Uterus (tissue), 2 donors: ENCODE measurements at regions not wholly inside any gene's neighbourhood (a gene's known extent, or its start where the extent isn't known, plus 50 kb on each side); places are given as distances from the start of the nearest gene placed in this dataset.

Experiments
- POLR2A ChIP-seq, 2 donors: fragments of 450-650 bp; IDR thresholded peaks; one replicate each; pipeline ENCODE4 v1.6.1; 2016; ENCODE audit warnings: antibody characterized with exemption in 2 of 2, mild to moderate bottlenecking in 1 of 2, moderate library complexity in 1 of 2
- TF ChIP-seq, protein P1 (sequence below), 4 experiments: fragments of 200-600 bp in 2 of 4; fragments of 450-650 bp in 2 of 4; sonication (generic) in 2 of 4; IDR thresholded peaks; one replicate each; pipeline ENCODE4 v1.5.1; 2016 to 2019; ENCODE audit warnings: antibody characterized with exemption in 4 of 4, mild to moderate bottlenecking in 2 of 4, moderate library complexity in 1 of 4

DNA sequence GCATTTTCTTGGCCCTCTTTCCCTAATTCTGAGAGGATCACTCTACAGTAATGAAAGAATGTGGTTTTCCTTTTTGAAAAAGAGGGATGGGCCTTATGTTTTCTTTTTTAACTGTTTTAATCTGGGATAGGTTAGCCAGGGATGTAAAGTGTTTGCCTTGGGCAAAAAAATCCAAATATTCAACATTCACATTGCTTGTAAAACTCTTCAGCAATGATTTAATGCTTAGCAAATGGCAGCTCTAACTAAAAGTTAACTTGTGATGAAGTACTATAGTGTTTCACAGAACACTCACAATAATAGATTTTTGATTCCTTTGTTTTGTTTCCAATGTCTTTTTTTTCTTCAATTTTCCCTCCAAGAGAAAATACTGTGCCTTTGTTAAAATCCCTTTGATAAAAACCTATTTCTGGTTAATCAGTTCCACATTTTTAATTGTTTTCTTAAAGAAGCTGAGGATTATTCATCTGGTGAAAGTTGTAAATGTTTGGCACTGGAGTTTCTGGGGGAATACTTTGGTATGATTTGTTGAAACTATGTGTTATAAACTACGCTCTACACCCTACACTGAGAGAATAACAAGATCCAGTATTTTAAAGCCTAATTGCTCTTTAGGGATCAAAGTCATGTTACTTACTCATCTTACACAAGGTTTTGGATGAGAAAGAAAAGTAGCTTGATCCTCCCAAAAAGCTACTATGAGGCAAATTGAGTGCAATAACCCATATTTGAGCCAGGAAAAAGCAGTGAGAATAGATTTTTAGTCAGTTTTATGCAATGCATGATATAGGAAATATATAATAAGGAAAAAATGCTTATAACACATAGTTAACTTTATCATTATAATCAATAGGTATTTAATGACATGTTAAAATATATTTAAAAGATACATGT is 335.8 kb downstream of the EPHA7 start:
- no peak for TF ChIP-seq POLR2A (IDR thresholded peaks at IDR 0.05)
- TF ChIP-seq, protein P1, sequence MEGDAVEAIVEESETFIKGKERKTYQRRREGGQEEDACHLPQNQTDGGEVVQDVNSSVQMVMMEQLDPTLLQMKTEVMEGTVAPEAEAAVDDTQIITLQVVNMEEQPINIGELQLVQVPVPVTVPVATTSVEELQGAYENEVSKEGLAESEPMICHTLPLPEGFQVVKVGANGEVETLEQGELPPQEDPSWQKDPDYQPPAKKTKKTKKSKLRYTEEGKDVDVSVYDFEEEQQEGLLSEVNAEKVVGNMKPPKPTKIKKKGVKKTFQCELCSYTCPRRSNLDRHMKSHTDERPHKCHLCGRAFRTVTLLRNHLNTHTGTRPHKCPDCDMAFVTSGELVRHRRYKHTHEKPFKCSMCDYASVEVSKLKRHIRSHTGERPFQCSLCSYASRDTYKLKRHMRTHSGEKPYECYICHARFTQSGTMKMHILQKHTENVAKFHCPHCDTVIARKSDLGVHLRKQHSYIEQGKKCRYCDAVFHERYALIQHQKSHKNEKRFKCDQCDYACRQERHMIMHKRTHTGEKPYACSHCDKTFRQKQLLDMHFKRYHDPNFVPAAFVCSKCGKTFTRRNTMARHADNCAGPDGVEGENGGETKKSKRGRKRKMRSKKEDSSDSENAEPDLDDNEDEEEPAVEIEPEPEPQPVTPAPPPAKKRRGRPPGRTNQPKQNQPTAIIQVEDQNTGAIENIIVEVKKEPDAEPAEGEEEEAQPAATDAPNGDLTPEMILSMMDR (IDR thresholded peaks at IDR 0.05): no peak
